GM12878 (cell line): ENCODE measurements at regions not wholly inside any gene's neighbourhood (a gene's known extent, or its start where the extent isn't known, plus 50 kb on each side); places are given as distances from the start of the nearest gene placed in this dataset.
"Not testable (repeated sequence)": the region's sequence is repeated elsewhere in the genome, so short reads cannot be mapped to it uniquely, and the experiment has no call there.

Source experiments
- ATAC-seq: fragments of 200-7000 bp; cut with Tn5 transposase; 3 replicates; pipeline ENCODE4 v1.9.1; 2020; ENCODE audit warnings: mild to moderate bottlenecking, moderate library complexity
- BruUV-seq: library from RNA; stranded (reverse); fragments of 400-500 nt; replicated peaks from 2 replicates; lab custom pipeline; 2021; lab: Mats Ljungman, UMichigan
- CTCF ChIA-PET: fragments of 300-600 bp; sonication (Branson Sonifier 250); formaldehyde crosslinking; extraction: SDS; loops from one replicate; lab custom pipeline; 2021; ENCODE audit warnings: inconsistent platforms; lab: Yijun Ruan, JAX
- POLR2A ChIA-PET: fragments of 350-600 bp; formaldehyde crosslinking; extraction: SDS; loops from one replicate; lab custom pipeline; 2021; ENCODE audit warnings: inconsistent platforms; lab: Charles Lee
- RAD21 ChIA-PET: fragments of 300-600 bp; sonication (Branson Sonifier 250); formaldehyde crosslinking; loops from one replicate; lab custom pipeline; 2023; ENCODE audit warnings: antibody characterized with exemption; ENCODE audit not compliant: unreplicated experiment; lab: Charles Lee
- SMC1A ChIA-PET: fragments of 300-600 bp; sonication (Branson Sonifier 250); formaldehyde crosslinking; loops from one replicate; lab custom pipeline; 2023; ENCODE audit not compliant: unreplicated experiment, uncharacterized antibody; lab: Charles Lee
- DNase-seq: peaks from one replicate; pipeline ENCODE4 v3.0.0-alpha.2; 2011; ENCODE audit warnings: low read depth, low spot score
- FAIRE-seq: peaks from 3 replicates; lab custom pipeline; 2011; peaks lifted over from hg19 to GRCh38; lab: Jason Lieb, UNC
- H2AFZ ChIP-seq: 2 replicates; pipeline ENCODE4 v1.6.0; 2011; ENCODE audit warnings: low read depth, low read length, control low read depth; ENCODE audit not compliant: control insufficient read depth
- H3K27ac ChIP-seq: 2 replicates; pipeline ENCODE4 v1.5.1; 2011; ENCODE audit warnings: control low read depth; ENCODE audit not compliant: control insufficient read depth, insufficient read depth
- H3K27me3 ChIP-seq, 2 experiments: replicated peaks in 1 of 2; 2 replicates each; pipeline versions ENCODE4 v1.6.0 to v1.6.1; 2011; ENCODE audit warnings: low read length in 1 of 2; ENCODE audit not compliant: control insufficient read depth in 2 of 2, insufficient read depth in 2 of 2
- H3K36me3 ChIP-seq, 2 experiments: 2 replicates each; pipeline ENCODE4 v1.5.1; 2011; ENCODE audit warnings: low read length in 1 of 2; ENCODE audit not compliant: control insufficient read depth in 2 of 2, insufficient read depth in 2 of 2
- H3K4me1 ChIP-seq: 2 replicates; pipeline ENCODE4 v1.6.1; 2011; ENCODE audit warnings: mild to moderate bottlenecking, low read length, moderate library complexity, mixed read lengths; ENCODE audit not compliant: control insufficient read depth, insufficient read depth
- H3K4me2 ChIP-seq: 2 replicates; pipeline ENCODE4 v1.6.0; 2011; ENCODE audit warnings: control low read depth; ENCODE audit not compliant: control insufficient read depth, insufficient read depth
- H3K4me3 ChIP-seq: fragments of 200-600 bp; sonication (generic); 2 replicates; pipeline ENCODE4 v1.5.1; 2016
- H3K79me2 ChIP-seq: 2 replicates; pipeline ENCODE4 v1.6.0; 2011; ENCODE audit warnings: low read length; ENCODE audit not compliant: control insufficient read depth, insufficient read depth
- H3K9ac ChIP-seq: 2 replicates; pipeline ENCODE4 v1.8.0; 2011; ENCODE audit warnings: low read length, control low read depth, mixed read lengths; ENCODE audit not compliant: control insufficient read depth, insufficient read depth
- H3K9me3 ChIP-seq: replicated peaks from 3 replicates; pipeline ENCODE4 v1.5.1; 2011; ENCODE audit warnings: mild to moderate bottlenecking, low read length; ENCODE audit not compliant: control insufficient read depth, insufficient read depth
- H4K20me1 ChIP-seq: 2 replicates; pipeline ENCODE4 v1.6.0; 2011; ENCODE audit not compliant: control insufficient read depth, insufficient read depth
- WGBS: methylation state at CpG from one replicate; pipeline ENCODE4 v1.1.6; 2016; ENCODE audit warnings: low lambda C conversion rate; ENCODE audit not compliant: insufficient replicate concordance, insufficient coverage; ENCODE audit errors: missing lambda C conversion rate; 5-methylcytosine and 5-hydroxymethylcytosine counted together
- in situ Hi-C: fragments of 300-500 bp; cut with MboI; formaldehyde crosslinking; loops from 9 replicates; pipeline ENCODE4 v1.14.3; 2018; ENCODE audit warnings: mixed read lengths
- intact Hi-C: fragments of 100-400 bp; cut with micrococcal nuclease; formaldehyde crosslinking; loops from one replicate; pipeline ENCODE4 v1.14.2; 2022; ENCODE audit not compliant: unreplicated experiment

DNA sequence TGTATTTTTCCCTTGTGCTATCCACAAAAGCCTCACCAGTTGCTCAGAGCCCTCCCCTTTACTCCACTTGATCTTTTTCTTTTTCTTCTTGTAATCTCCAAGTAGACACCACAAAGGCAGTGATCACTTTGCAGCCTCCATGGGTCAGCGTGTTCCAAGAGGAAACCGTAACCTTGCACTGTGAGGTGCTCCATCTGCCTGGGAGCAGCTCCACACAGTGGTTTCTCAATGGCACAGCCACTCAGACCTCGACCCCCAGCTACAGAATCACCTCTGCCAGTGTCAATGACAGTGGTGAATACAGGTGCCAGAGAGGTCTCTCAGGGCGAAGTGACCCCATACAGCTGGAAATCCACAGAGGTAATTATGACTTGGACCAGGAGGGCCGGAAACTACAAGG lies 95.8 kb downstream of the FAM72C start:
- H3K27me3 ChIP-seq, FAIRE-seq, H2AFZ ChIP-seq, ATAC-seq, H3K36me3 ChIP-seq, BruUV-seq, H3K4me3 ChIP-seq, CTCF ChIA-PET, H3K79me2 ChIP-seq, H3K4me2 ChIP-seq, intact Hi-C loops, DNase-seq, H4K20me1 ChIP-seq, H3K4me1 ChIP-seq, RAD21 ChIA-PET, SMC1A ChIA-PET, H3K9me3 ChIP-seq, H3K9ac ChIP-seq, in situ Hi-C loops, POLR2A ChIA-PET, H3K27ac ChIP-seq: not testable (repeated sequence)
- no CpG with 5 or more reads among the region's 5 CpGs for WGBS

DNA sequence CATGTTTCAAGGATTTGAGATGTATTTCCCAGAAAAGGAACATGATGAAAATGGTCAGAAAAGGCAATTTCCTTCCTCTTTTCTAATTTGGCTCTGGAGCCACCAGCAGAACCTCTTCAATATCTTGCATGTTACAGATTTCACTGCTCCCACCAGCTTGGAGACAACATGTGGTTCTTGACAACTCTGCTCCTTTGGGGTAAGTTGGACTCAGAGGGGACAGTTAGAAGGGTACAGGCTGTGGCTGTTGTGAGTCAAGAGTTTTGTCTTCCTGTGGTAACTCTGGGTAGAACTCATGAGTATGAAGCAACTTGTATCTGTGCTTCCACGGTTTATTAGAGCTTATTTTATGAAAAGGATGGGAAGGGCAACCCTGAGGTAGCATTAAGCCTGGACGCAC lies 97.2 kb downstream of the FAM72C start:
- SMC1A ChIA-PET, H3K36me3 ChIP-seq, H3K9me3 ChIP-seq, ATAC-seq, FAIRE-seq, DNase-seq, RAD21 ChIA-PET, H2AFZ ChIP-seq, H3K4me1 ChIP-seq, H3K4me2 ChIP-seq, H3K27me3 ChIP-seq, CTCF ChIA-PET, BruUV-seq, H4K20me1 ChIP-seq, H3K27ac ChIP-seq, H3K9ac ChIP-seq, H3K79me2 ChIP-seq, intact Hi-C loops, H3K4me3 ChIP-seq, in situ Hi-C loops, POLR2A ChIA-PET: not testable (repeated sequence)
- 0% methylated on average over 1 of the region's 2 CpGs for WGBS

DNA sequence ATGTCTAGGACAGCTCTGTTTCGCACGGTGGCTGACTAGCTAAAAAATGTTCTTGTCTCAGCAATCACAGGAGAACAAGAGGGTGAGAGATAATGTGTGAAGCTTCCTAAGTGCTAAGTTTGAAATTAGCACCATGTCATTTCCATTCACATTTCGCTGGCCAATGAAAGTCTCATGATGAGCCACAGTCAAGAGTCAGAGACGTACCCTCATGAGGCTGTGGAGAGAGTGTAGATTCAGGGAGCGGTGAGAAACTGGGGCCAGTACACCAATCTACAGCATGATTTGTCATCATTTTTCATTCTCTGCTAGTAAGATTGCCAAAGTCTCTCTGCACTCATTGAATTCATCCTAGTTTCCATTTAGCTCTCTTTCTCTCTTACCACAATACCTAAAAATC lies 98.1 kb downstream of the FAM72C start:
- H3K9me3 ChIP-seq, DNase-seq, H3K9ac ChIP-seq, H2AFZ ChIP-seq, H4K20me1 ChIP-seq, H3K4me2 ChIP-seq, H3K27ac ChIP-seq, H3K4me3 ChIP-seq, in situ Hi-C loops, H3K4me1 ChIP-seq, FAIRE-seq, H3K36me3 ChIP-seq, H3K27me3 ChIP-seq, POLR2A ChIA-PET, CTCF ChIA-PET, H3K79me2 ChIP-seq, RAD21 ChIA-PET, SMC1A ChIA-PET, BruUV-seq, intact Hi-C loops, ATAC-seq: not testable (repeated sequence)
- 31% methylated on average over 4 of the region's 5 CpGs for WGBS

DNA sequence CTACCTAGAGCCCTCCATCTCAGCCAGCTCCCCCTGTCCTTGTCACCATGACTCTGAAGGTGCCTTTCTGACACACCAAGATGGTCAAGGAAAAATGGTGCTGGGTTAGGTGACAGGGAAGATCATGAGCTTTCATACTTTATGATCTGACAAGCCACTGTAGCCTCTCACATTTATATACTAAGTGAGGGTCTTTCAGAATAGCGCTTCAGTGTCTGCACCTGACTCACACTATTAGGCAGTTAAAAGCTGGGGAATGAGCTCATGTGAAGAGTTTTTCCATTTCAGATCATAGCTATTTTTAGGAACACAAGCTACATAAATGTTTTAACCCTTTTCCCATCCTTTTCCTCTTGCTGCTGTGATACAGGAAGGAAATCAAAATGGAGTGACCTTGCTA lies 101.4 kb downstream of the FAM72C start:
- H4K20me1 ChIP-seq, DNase-seq, ATAC-seq, FAIRE-seq, H3K4me2 ChIP-seq, intact Hi-C loops, H3K27ac ChIP-seq, H3K27me3 ChIP-seq, SMC1A ChIA-PET, H3K4me1 ChIP-seq, H3K79me2 ChIP-seq, BruUV-seq, H3K36me3 ChIP-seq, H2AFZ ChIP-seq, H3K9me3 ChIP-seq, in situ Hi-C loops, H3K4me3 ChIP-seq, POLR2A ChIA-PET, RAD21 ChIA-PET, CTCF ChIA-PET, H3K9ac ChIP-seq: not testable (repeated sequence)
- WGBS = 100% methylated on average over 1 of the region's 1 CpG
